Epithelial cell of esophagus (primary cell): ENCODE measurements at regions not wholly inside any gene's neighbourhood (a gene's known extent, or its start where the extent isn't known, plus 50 kb on each side); places are given as distances from the start of the nearest gene placed in this dataset.

ENCODE experiments used
- DNase-seq: peaks from one replicate; pipeline ENCODE4 v3.0.0; 2010; ENCODE audit warnings: low read depth
- H3K4me3 ChIP-seq: 2 replicates; pipeline ENCODE4 v1.5.1; 2011; ENCODE audit warnings: mild to moderate bottlenecking, low read length, control low read depth
- CTCF ChIP-seq: IDR thresholded peaks from 2 replicates; pipeline ENCODE4 v1.5.1; 2011; ENCODE audit warnings: low read depth, mild to moderate bottlenecking, low read length, control low read depth, inconsistent platforms; ENCODE audit not compliant: insufficient read depth; ENCODE audit errors: missing control alignments

- DNase-seq = no peak
- H3K4me3 ChIP-seq = no peak overlapping the region
- TF ChIP-seq CTCF = no peak
Measured at GRCh38 chr1:181312946-181313345, 170.4 kb upstream of the CACNA1E start.

GRCh38 chr1:181313466-181313865 lies 169.9 kb upstream of the CACNA1E start:
- no peak for TF ChIP-seq CTCF
- DNase-seq = no peak
- H3K4me3 ChIP-seq = no peak overlapping the region

GRCh38 chr1:181314010-181314409 lies 169.3 kb upstream of the CACNA1E start:
- TF ChIP-seq CTCF = no peak

DNA sequence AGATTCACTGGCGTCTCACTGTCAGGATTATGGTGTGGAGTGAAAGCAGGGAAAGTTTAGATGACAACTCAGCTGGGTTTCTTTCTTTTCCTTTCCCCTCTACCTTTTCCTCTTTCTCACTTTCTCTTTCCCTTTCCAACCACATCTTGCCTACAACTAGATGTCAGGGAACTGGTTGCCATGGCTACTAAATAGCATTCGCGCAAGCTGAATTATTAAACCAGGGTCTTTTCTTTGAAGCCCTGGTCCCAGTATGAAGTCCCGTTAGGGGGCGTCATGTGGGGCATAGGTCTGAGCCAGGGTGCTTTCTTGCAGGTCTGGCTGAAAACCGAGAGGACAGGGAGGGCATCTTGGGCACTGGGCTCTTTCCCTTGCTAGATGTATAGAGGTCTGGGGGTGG lies 168.4 kb upstream of the CACNA1E start:
- no peak for DNase-seq
- H3K4me3 ChIP-seq = no peak overlapping the region
- no peak for TF ChIP-seq CTCF

More at GRCh38 chr1:181314010-181314409, 169.3 kb upstream of the CACNA1E start:
- DNase-seq = no peak
- no peak overlapping the region for H3K4me3 ChIP-seq

DNA sequence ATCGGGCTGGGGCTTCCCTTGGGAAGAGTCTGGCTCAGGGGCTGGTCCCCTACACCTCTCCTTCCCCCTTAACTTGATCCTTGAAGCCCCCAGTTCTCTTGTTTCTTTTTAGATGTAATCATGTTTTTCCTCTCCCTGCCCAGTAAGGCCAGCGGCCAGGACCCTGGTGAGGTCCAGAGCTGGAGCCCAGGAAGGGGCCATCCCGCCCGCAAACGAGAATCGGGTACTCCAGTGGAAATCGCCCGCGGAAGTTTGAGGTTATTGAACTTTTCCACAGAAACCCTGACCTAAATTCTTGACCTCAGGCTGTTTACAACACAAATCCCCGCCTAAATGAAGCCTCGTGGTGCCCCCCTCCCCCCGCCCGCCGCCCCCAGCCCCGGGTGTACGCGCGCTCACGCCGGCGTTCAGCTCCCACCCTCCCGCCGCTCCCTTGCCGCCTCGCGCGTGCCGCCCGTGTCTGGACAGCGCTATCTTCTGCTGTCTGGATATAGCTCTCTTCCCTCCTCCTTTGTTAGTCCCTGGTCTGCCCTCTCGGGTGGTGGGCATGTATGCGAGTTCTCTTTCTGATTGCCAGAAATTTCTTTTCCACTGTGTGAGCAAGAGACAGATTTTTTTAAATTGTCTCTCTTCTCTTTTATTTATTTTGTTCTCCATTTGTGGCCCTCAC lies 165.9 kb upstream of the CACNA1E start:
- H3K4me3 ChIP-seq = no peak overlapping the region
- no peak for DNase-seq

DNA sequence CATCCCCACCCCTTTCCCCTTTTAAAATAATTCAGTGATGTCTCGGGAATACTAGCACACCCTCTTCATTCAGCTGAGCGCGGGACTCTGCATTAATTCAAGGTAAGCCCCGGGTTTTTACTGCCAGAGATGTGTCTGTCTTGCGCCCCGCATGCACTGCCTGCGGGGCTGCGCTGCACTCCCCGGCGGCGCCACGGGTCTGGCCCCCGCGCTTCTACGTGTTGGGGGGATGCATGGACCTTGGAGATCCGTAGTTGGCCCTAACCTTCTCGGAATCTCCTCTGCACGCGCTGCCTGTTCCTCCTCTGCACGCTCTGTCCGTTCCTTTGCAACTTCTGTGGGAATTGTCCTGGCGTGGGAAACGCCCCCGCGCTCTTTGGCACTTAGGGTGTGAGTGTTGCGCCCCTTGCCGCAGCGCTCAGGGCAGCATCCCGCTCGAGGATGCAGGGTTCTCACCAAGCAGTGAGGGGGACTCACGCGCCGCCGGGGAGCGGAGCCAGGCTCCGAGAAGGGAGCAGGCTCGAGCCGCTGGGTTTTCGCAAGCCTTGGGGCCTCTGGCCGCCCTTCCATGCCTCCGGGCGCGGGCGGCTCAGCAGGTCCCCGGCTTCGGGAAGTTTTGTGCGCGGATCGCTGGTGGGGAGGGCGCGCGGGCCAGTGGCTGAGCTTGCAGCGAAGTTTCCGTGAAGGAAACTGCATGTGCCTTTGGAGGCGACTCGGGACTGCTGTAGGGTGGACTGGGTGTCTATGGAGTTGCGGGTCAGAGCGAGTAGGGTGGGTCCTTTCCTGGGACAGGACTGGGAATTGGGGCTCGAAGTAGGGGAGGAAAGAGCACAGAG lies 165.1 kb upstream of the CACNA1E start:
- peak; percentile 7 for DNase-seq
- no peak for TF ChIP-seq CTCF
- H3K4me3 ChIP-seq = no peak overlapping the region

More for the DNA sequence above, 165.9 kb upstream of the CACNA1E start:
- no peak for TF ChIP-seq CTCF
